ENCODE measurements at regions not wholly inside any gene's neighbourhood (a gene's known extent, or its start where the extent isn't known, plus 50 kb on each side); places are given as distances from the start of the nearest gene placed in this dataset.

GRCh38 chr10:118102121-118102520 is 55.4 kb upstream of the RAB11FIP2 start:
- DNase-seq, result no peak

GRCh38 chr10:118101501-118101900 is 54.8 kb upstream of the RAB11FIP2 start:
- DNase-seq, result no peak

Measured in NCI-H510A treated with DMSO at 0.1 percent for 48 hours (cell line).